Femur (tissue), 1 donor: ENCODE measurements at regions not wholly inside any gene's neighbourhood (a gene's known extent, or its start where the extent isn't known, plus 50 kb on each side); places are given as distances from the start of the nearest gene placed in this dataset.
"Not testable (repeated sequence)": the region's sequence is repeated elsewhere in the genome, so short reads cannot be mapped to it uniquely, and the experiment has no call there.

ENCODE experiments used
- DNase-seq: peaks from one replicate; pipeline ENCODE4 v3.0.0-alpha.2; 2017

DNA sequence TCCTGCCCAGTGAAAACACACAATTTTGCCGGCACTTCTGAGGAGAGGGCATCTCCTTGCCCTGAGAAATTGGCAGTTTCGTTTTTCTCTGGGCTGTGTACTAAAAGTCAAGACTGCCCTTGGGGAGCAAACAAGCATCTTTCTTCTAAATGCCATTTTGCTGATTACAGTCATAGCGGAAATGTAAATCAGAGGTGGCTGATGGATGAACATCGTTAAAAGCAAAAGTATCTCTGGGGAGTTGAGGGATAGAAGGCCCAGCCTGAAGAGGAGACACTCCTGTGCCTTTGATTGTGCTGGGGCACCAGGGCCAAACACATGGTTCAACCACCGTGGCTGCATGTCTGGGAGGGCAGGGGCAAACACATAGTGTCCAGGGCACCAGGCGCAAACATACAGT, 49.8 kb downstream of the ABCC12 start:
- DNase-seq: no peak

DNA sequence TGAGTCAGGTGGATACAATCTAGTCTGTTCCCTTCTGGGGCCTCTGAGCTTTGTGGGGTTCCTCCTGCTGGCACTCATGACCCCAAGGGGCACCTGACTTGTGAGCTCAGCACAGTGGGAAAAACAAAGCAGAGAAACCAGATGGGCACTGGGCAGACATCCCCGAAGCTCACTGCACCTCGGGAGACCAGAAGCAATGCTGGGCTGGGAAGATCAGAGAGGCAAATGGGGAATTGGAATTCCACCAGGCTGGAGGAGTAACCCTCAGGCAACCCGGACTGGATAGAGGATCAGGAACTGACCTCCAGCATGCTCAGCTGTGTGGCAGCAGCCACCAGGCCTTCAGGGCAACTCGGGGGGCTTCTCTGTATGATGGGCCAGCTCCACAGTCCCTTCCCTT, 50.3 kb downstream of the ABCC12 start:
- no peak for DNase-seq

DNA sequence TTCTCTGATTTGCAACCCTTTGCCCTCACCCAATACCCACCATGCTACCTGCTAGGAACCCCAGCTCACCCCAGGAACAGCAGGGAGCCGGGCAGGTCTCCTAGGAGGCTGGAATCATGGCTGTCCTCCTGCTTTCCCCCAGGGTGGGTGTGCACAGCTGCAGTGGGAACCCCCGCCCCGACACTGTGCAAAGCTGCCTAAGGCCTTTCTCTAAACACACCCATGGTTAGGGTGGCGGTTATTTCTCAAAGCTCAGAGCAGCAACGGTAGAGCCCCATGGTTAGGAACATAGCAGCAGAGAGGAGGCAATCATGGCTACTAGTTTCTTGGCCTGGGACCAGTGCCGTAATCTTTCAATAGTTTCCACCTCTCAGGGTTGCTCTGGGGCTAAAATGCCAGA, 52.2 kb downstream of the ABCC12 start:
- no peak for DNase-seq

DNA sequence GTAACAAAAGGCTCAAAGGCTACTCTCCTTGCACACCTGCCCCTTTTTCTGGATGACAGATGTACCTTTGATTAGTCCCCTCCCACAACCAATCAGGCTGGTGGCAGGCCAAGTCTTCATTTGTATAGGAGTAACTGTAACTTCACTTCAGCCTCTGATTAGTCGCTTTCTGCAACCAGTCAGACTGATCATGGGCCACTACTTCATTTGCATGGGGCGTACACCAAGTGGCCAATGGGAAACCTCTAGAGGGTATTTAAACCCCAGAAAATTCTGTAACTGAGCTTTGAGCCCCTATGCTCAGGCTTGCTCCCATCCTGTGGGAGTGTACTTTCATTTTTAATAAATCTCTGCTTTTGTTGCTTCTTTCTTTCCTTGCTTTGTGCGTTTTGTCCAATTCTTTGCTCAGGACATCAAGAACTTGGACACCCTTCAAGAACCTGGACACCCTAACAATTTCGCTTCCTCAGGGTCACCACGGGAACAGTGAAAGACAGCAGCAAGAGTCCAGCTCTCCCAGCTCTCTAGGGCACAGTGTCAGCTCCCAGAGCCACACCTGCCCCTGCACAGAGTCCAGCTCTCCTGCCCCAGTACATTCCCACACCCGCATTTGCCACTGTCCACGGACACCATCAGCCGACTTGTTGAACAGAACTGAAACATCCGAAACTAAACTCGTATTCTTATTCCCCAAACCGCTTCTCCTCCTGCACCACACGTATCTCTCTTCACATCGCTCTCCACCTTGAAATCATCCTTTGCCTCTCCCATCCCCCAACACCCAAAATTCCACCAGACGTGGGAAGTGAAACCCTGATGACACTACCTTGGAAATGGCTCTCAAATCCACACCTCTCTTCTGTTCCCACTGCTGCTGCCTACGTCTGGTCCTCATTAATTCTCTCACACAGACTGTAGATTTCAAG, 53.4 kb downstream of the ABCC12 start:
- DNase-seq: no peak

DNA sequence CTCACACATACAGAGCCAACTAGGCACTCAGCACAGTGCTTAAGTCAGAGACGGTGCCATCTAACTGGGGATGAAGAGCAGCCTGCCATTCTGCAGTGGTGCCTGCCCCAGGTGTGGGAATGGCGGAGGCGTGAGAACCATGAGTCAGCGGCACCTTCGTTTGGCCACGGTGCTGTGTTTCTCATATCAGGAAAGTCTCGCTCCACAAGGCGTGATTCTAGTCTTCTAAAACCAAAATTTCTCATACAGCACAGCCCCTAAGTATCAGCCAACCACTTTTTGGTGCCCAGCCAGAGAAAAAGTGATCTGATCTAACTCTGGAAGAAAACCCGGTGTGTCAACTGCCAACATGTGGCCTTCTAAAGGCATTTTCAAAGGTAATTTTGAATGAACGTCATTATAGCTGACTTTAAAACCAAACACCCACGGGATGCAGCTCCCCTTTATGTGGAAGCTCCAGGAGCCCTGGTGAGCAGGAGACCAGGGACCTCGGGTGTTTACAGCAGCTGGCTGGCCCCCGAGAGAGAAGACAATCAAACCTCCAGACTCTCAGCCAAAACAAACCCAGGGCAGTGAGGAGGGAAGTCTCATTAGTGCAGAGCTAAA, 54.6 kb downstream of the ABCC12 start:
- no peak for DNase-seq

DNA sequence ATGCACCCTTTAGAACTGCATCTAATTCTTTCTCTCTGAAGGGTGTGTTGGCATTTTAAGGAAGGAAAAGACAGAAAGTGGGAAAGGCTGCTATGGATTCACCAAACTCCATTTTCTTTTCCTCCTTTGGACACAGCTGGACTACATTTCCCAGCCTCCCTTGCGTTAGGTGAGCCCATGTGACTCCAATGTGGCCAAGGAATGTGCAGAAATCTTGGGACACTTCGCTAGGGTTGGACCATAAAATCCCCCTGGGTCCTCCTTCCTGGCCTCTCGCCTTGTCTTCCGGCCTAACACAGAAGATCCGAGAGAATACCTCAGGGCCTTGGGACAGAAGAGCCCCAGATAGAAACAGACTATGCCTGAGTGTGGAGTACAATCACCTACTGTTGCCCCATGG, 56.3 kb downstream of the ABCC12 start:
- peak; percentile 31 for DNase-seq

DNA sequence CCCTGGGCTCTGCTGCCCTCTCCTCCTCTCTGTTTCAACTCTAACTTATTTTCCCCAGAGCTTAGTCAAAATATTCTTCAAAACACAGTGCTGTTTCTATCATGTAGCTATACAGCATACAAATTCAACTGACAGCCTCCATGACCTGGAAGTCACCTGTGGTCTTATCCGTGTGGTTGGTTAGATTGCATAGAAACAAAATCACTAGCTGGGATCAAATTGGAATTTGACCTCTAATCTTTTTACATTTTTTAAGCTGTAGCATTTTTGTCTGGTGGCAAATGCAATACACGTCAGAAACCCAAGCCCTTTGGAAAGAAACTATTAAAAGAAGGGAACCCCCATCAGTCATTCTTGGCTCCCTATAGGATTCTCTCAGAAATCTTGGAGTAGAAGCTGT, 57.3 kb downstream of the ABCC12 start:
- DNase-seq: no peak

DNA sequence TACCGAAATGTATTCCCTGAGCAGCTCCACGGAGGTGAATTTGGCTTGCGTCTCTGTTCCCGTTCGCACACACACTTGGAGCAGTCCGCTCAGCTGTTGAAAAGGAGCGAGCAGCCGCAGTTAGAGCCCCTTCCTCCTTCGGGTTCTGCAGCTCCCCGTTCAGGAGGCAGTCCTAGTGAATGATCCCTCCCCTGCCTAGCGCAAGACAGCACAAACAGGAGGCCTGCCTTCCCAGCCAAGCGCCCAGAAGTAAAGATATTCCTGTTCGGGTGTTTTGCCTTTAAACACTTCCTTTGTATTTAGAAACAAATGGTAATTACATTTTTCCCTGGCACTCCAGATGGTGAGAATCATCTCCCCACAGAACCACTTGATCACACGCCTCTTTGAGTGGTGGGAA, 64.7 kb downstream of the ABCC12 start:
- DNase-seq: no peak

DNA sequence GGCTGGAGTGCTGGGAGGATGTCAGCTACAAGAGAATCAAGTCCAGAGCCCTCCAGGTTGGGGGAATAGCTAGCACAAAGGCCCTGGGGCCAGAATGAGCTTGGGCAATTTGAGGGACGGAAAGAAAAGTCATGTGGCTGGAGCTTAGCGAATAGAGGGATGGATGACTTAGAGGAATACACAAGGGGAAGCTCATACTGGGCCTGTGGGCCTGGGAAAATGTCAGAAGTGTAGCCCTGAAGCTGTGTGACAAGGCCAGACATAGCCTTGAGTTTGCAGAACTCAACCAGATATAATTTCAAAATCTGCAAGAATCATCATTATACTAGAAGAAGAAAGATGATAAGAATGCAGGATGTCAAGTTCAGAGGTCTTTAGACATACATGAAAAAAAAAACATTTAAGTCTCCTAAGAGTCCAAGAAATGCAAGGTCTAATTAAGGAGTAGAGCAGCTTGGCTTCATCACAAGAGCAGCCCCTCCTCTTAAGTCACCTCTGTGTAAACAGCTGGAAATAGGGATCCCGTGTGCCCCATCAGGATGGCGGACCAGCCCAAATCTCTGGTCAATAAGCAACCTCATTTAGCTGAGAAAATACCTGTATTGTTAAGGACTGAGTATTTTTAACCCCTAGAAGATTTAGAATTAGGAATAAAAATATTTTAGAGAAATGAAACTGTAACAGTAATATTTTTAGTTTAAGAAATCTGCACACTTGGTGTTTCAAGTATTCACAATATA, 66.6 kb downstream of the ABCC12 start:
- DNase-seq: no peak

DNA sequence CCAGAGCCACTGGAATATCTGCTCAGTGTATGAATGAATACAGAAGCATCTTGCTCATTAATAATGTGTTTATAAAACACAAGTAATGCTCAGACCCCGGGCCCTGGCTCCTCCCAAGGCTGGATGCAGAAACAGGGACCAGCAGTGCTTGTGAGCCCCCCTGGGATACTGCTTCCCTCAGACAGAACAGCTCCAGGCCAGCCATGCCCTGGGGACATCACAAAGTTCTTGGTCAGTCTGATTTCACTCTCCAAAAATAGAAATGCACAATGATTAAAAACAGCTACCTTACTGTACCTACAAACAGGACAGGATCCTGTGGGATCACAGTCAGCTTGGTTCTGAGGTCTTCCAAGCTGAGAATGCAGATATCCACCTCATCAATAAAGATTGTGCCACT, 68.2 kb downstream of the ABCC12 start:
- no peak for DNase-seq

DNA sequence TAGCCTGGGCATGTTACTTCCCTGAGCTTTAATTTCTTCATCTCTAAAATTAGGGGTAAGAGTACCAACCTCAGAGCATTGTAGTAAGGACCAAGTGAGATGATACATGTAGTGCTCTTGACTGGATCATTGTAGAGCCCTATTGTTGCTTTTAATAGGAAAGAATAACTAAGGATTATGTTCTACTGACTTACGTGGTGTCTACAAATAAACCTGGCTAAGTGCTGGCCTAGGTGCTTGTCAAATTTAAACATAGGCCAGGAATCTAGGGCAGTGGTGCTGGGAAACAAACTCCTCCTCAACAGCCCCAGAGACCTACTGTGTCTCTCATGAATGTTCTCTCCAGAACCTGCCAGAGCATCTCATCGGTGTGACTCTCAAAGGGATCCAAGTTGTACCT, 69.4 kb downstream of the ABCC12 start:
- no peak for DNase-seq

DNA sequence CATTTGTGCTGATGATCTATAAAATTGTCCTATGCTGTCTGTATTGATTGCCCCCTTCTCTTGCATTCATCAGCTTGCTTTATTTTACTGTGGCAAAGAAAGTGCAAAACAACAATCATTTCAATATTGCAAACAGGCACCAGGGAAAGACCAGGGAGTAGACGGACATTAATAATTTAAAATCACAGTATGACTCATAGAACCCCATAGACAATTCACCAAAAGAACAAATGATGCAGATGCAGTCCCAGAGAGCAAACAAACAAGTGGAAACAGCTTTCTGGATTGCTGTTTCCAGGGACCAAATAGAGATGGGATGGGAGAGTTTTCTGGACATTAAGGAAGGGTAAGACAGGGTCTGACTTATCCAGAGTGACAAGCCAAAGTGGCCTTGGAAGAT, 70.1 kb downstream of the ABCC12 start:
- no peak for DNase-seq

DNA sequence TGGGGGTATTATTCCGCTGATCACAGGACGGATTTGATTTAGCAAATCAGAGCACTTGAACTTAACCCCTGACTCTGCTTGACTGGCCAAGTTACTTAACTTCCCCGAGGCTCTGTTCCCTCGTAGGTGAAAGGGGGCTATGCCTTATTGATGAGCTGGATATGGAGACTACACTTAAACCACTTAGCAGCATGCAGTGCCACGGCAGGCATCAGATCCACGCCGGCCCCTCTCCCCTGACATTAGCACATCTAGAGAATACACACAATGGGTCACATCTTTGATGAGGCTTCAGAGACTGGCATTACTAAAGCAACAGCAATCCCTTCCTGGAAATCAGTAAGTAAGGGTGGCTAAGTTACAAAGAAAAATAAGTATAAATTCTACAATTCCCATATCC, 71.0 kb downstream of the ABCC12 start:
- no peak for DNase-seq

DNA sequence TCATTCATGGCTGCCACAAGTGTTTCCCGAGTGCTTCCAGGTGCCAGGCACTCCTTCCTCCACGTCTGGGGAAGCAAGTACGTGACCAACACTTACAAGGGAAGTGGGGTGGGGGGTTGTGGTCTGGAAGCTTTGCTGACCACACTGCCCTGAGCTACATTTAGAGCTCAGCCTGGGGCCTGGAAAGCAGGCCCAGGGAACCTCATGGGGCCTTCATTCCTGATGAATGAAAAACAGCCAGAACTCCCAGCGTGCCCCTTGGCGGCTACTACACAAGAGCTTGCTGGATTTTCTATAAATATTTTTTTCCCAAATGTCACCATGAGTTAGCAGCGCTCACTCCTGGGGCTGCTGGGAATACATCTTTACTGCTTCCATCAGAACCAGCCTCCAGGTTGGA, 73.3 kb downstream of the ABCC12 start:
- DNase-seq: peak; percentile 30

DNA sequence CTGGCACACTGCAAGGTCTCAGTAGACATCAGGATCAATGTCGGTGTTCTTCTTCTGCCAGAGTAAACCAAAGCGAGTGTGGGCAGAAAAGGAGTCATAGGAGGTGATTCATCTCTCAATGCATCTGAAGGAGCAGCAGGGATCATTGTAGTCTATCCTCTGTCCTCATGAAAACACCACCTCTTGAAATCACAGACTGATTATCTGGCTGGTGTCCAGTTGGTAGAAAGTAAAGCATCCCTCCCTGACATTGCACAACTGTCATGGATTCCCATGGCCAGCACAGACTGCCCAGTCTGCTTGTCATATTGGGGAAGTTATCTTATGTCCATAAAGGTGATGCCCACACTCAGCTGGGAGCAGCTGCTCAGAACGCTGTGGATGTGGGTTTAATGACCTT, 74.1 kb downstream of the ABCC12 start:
- no peak for DNase-seq

DNA sequence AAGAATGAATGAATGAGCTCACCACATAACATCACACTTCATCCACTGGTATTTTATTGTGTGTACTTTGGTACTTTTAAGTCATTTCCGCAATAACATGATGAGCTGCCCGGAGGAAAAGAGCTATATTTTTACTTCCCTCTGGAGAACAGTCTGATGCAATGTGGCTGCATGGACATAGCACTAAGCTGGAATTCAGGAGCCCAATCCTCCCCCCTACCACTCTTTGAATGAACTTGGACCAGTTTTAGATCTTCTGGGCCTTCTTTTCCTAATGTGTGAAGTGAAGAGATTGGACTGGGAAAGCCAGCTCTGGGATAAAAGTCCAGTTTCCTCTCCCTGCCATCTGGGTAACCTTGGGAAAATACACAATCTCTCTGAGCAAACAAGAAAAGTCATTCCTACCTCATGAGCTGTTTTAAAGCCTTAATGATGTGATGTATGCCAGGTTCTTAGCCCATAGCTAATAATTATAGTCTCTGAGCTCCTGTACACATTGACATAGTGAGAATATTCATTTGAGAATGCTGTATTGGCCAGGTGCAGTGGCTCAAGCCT, 79.3 kb downstream of the ABCC12 start:
- no peak for DNase-seq

DNA sequence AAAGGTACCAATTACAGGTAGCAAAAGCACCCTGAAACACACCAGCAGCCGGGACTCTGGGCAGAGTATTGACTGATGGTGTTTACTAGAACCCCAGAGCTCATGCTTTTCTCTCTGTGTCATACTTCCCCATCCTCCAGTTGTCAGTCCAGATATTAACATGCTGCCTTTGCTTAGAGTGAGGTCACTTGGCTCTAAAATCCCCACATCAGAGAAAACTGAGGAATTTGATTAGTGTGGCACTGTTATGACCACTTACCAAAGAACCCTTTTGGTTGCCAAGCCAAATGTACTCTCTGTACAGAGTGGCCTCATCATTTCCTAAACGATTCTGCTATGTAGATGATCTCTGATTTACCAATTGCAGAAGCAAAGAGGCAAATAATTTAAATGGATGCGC, 80.4 kb downstream of the ABCC12 start:
- no peak for DNase-seq

DNA sequence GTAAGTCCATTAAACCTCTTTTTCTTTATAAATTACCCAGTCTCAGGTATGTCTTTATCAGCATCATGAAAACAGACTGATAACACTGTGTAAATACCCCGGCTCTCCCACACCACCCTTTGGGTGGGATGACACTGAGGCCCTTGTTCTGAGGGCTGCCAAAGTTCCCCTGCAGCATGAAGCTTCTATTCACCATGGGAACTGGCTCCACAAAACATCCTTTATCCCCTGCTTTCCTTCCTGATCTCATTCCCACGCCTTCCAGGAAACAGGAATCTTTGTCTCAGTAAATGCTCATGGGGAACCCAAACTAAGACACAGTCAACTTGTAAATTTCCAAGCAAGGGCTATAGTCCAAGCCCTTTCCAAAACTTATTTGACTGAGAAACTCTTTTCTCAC, 88.4 kb downstream of the ABCC12 start:
- no peak for DNase-seq

DNA sequence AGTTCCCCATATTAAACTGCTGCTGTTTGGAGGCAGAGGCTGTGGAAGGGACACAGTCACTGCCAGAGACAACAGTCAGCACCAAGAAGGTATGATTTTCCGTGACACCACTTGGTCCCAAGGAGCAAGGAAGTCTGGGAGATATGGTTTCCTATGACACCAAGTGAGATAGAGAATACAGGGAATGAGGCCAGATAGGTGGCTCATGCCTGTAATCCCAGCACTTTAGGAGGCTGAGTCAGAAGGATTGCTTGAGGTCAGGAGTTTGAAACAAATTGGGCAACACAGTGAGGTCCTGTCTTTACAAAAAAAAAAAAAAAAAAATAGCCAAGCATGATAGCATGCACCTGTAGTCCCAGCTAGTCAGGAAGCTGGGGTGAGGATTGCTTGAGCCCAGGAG, 90.8 kb downstream of the ABCC12 start:
- no peak for DNase-seq

DNA sequence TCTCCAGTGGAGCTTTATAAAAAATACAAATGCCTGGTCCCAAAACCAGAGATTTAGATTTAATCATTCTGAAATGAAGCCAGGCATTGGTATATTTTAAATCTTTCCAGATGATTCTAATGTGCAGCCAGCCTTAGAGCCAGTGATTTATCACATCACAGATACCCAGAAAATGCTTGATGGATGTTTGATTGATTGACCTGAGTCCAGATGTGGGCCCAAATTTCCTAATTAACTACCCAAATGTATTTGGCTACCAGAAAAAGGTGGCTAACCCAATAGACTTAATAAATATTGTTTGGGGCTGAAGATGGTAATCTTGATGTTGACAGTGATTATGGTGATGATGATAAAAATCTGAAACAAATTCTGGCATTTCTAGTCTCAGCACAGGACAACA, 93.1 kb downstream of the ABCC12 start:
- no peak for DNase-seq

DNA sequence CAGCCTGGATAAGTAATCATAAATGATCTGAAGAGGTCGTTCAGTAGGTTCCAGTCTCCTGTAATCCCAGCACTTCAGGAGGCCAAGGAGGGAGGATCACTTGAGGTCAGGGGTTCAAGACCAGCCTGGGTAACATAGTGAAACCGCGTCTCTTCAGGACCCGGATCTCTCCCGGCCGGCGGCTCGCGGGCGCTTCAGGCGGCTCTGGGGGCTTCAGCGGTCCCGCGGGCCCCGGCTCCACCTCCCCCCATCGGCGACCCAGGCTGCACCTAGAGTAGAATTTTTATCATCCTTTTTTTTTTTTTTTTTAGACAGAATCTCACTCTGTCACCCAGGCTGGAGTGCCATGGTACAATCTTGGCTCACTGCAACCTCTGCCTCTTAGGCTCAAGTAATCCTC, 95.9 kb downstream of the ABCC12 start:
- no peak for DNase-seq

DNA sequence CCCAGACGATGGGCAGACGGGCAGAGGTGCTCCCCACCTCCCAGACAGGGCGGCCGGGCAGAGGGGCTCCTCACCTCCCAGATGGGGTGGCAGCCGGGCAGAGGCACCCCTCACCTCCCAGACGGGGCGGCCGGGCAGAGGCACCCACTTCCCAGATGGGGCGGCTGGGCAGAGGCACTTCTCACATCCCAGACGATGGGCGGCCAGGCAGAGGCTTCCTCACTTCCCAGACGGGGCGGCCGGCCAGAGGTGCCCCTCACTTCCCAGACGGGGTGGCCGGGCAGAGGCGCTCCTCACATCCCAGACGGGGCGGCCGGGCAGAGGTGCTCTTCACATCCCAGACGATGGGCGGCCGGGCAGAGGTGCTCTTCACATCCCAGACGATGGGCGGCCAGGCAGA, 96.6 kb downstream of the ABCC12 start:
- DNase-seq: not testable (repeated sequence)

DNA sequence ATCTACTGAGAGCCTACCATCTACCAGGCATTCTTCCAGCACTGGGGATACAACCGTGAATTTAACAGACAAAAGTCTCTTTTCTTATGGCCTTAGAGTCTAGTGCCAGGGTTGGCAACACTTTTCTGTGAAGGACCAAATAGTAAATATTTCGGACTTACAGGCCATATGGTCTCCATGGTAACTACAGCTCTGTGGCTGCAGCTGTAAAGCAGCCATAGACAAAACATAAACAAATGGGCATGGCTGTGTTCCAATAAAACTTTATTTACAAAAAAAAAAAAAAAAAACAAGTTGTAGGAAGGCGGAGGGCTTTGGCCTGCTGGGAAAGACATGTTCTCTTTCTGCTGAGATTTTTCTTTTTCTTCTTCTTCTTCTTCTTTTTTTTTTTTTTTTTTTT, 98.7 kb downstream of the ABCC12 start:
- no peak for DNase-seq
